ENCODE measurements at regions not wholly inside any gene's neighbourhood (a gene's known extent, or its start where the extent isn't known, plus 50 kb on each side); places are given as distances from the start of the nearest gene placed in this dataset.
"Not testable (repeated sequence)": the region's sequence is repeated elsewhere in the genome, so short reads cannot be mapped to it uniquely, and the experiment has no call there.

DNA sequence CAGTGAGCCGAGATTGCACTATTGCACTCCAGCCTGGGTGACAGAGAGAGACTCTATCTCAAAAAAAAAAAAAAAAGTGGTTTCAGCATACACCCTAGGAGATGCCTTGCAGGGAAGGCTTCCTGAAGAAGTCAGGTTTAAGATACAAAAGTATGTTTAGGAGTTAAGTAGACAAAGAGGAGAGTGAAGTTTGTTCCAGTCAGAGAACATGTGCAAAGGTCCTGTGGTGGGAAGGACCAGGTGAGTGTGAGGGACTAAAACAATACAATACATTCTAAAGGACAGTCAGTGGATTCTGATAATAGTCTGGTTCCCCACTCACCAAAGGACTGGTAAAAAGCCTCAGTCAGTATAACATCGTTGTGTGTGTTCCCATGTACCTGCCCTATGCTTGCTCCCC lies 299.3 kb downstream of the HIVEP2 start:
- no peak for DNase-seq (ENCODE audit: low spot score)
- TF ChIP-seq, protein P1, sequence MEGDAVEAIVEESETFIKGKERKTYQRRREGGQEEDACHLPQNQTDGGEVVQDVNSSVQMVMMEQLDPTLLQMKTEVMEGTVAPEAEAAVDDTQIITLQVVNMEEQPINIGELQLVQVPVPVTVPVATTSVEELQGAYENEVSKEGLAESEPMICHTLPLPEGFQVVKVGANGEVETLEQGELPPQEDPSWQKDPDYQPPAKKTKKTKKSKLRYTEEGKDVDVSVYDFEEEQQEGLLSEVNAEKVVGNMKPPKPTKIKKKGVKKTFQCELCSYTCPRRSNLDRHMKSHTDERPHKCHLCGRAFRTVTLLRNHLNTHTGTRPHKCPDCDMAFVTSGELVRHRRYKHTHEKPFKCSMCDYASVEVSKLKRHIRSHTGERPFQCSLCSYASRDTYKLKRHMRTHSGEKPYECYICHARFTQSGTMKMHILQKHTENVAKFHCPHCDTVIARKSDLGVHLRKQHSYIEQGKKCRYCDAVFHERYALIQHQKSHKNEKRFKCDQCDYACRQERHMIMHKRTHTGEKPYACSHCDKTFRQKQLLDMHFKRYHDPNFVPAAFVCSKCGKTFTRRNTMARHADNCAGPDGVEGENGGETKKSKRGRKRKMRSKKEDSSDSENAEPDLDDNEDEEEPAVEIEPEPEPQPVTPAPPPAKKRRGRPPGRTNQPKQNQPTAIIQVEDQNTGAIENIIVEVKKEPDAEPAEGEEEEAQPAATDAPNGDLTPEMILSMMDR (IDR thresholded peaks at IDR 0.05): no peak
- no peak overlapping the region for H3K4me3 ChIP-seq
- no peak overlapping the region for H3K27ac ChIP-seq

DNA sequence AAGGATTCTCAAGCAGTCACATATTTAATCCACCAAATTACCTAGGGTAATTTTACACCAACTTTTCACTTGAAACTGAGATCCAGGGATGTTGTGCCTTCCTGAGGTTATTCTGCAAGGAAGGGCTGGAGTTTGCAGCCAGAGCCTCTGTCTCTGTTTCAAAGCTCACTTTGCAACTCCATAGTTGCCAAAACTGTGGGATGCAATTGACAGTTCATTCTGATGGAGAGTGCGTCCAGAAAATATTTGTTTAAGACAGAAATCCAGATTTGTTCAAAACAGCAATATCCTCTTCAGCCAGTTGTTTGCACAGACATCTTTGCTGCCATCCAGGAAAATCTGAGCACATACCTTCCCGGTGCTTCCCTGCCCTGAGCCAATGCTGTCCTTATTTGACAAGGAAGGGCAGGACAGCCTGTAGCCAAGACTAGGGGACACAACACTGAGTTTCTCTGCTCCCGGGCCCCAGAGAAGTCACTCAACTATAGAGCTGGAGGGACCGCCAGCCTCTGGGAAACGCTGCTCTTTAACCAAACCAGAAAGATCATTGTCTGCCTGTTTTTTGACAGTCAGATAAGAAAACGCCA lies 297.4 kb downstream of the HIVEP2 start:
- TF ChIP-seq, protein P1 (IDR thresholded peaks at IDR 0.05): no peak

DNA sequence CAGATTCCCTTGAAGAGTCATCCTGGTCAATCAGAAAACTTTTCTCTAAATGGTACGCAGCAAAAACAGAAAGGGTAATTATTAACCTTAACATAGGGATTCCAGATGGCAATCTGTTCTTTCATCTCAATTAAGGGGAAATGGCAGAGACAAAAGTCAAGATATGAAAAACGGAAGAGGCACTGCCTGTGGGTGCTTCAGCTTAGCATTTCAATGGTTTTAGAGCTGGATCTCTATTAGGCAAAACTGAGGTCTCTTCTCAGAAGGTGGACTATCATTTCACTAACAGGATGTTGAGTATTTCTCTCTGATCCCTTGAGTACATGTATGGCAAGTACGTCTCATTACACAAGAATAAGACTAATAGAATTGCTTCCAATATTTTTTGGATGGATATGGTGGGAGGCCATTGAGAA lies 296.9 kb downstream of the HIVEP2 start:
- H3K27ac ChIP-seq: no peak overlapping the region
- TF ChIP-seq, protein P1 (IDR thresholded peaks at IDR 0.05): no peak
- no peak for DNase-seq (ENCODE audit: low spot score)

More for the DNA sequence above, 297.4 kb downstream of the HIVEP2 start:
- Histone ChIP-seq H3K4me3 (no peak overlapping the region), H3K27ac (no peak overlapping the region)
- no peak for DNase-seq (ENCODE audit: low spot score)

DNA sequence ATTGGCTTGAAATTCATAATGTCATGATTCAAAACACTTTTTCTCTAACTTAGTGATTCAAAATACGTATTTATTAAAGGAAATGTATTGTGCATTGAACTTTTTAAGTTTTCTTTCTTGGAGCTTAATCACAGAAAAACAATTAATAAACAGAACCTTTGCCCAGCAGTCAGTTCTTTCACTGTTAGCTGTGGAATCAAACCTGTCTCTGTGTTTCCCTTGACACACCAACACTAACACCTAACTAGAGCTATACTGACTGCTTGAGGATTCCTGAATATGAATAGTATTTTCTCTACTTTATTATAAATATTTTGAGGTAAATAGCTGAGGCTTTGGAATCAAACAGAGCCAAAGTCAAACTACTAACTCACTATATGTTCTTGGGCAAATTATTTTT lies 296.4 kb downstream of the HIVEP2 start:
- TF ChIP-seq, protein P1 (IDR thresholded peaks at IDR 0.05): no peak
- H3K27ac ChIP-seq: no peak overlapping the region
- DNase-seq (ENCODE audit: low spot score): no peak

More for the DNA sequence above, 296.9 kb downstream of the HIVEP2 start:
- H3K4me3 ChIP-seq: no peak overlapping the region

DNA sequence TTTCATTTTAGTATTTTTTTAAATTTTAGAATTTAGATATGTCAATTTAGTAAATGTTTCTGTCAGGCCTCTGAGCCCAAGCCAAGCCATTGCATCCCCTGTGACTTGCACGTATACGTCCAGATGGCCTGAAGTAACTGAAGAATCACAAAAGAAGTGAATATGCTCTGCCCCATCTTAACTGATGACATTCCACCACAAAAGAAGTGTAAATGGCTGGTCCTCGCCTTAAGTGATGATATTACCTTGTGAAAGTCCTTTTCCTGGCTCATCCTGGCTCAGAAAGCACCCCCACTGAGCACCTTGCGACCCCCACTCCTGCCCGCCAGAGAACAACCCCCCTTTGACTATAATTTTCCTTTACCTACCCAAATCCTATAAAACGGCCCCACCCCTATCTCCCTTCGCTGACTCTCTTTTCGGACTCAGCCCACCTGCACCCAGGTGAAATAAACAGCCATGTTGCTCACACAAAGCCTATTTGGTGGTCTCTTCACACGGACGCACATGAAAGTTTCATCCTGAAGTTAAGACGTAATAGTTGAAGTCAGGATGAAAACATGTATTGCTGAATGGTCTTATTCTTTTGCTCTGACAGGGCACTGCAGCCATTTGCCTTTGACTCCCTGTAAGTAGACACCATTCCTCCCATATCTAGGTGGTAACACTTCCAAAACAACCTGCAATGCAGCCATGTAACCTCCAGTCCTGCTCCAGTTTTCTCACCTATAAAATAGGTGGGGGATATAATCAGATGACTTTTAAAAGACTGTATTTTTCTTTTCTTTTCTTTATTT lies 295.3 kb downstream of the HIVEP2 start:
- H3K27ac ChIP-seq; DNase-seq (ENCODE audit: low spot score); H3K4me3 ChIP-seq: not testable (repeated sequence)

More for the DNA sequence above, 296.4 kb downstream of the HIVEP2 start:
- H3K4me3 ChIP-seq: no peak overlapping the region

DNA sequence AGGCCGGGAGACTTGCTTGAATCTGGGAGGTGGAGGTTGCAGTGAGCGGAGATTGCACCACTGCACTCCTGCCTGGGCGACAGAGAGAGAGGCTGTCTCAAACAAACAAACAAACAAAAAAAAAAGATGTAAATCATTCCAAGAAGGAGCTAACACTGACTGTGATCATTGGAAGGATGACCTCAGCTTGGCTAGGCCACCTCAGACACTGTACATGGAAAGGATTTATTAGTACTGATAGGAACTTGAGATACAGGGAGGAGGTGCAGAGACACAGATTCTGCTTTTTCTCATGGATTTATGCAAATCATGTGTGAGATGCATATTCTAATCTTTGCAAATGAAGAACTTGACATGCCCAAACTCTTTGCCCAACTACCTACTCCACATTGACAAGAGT lies 293.6 kb downstream of the HIVEP2 start:
- Histone ChIP-seq H3K4me3 (no peak overlapping the region), H3K27ac (no peak overlapping the region)
- DNase-seq (ENCODE audit: low spot score): no peak
- TF ChIP-seq, protein P1 (IDR thresholded peaks at IDR 0.05): no peak

DNA sequence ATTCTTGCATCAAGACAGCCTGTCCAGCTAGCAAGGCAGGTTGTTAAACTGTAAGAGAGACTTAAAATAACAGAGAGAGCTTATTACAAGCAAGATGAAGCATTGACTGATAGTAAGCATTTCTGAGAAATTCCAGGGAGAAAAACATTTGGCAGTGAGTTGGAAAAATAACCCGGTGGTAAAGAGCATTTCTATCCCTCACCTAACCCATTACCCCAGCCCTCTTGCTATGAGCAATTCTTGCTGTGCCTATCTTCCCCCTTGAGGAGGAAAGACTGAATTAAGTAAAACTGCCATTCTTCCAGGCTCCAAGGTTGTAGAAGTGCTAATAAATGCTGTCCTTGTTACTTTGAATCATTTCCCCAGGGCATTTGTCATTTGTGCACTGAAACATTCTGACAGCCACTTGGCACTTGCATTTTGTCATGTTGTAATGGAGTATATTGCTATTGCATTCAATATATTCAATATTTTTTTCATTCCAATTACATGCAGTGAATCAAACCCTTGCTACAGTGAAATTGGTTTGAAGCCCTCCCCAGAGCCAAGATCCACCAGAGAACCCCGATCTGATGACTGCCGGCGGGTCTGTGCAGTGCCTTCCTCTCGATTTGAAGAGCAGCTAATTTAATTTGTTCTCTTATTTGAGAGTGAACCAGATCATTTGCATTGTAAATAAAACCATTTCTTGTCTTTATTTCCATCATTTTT lies 291.1 kb downstream of the HIVEP2 start:
- TF ChIP-seq, protein P1 (IDR thresholded peaks at IDR 0.05): no peak
- DNase-seq (ENCODE audit: low spot score): no peak
- Histone ChIP-seq H3K27ac (no peak overlapping the region), H3K4me3 (no peak overlapping the region)
